Stimulated activated CD4-positive, alpha-beta T cell treated with anti-CD3 and anti-CD28 coated beads, TNF-alpha, amount 100 ng/mL, for 24 hours (primary cell): ENCODE measurements at regions not wholly inside any gene's neighbourhood (a gene's known extent, or its start where the extent isn't known, plus 50 kb on each side); places are given as distances from the start of the nearest gene placed in this dataset.

Experiments
- DNase-seq, 3 experiments: peaks; one replicate each; pipeline ENCODE4 v3.0.0-alpha.2; 2020; ENCODE audit warnings: low read depth in 3 of 3

DNA sequence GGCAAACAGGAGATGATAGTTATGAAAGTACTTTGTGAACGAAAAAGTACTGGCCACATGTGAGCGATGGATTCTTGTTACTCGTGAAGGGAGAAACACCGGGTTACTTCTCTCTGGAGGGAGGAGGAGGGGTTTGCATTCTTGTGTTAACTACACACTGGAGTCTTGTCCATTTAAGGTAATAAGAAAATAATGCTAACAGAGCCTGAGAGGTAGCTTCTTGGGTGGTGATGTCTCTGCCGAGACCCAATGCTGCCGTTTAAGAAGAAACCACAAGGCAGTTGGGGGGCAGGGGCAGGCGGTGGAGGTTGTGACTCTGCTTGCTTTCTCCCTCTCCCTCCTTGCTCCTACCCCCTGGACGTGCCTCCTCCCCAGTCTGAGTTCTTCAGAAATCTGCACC is 100.9 kb upstream of the ROPN1 start:
- no peak for DNase-seq

DNA sequence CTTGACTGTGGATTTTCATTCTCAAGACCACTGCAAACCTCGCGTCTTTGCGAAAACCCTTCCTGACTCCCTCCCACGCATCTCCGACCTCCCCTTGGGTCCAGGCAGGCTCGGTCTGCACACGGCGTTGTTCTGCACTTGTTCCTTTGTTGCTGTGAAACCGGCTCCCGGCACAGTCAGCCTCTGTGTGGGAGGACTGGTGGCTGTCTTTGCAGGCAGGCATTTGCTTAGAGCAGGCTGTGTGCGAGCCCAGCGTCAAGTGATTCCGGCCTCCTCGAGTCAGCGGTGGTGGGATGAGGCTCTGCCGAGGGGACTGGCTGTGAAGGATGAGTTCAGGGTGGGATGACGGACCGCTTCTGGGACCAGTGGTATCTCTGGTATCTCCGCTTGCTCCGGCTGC is 102.6 kb upstream of the ROPN1 start:
- no peak for DNase-seq

DNA sequence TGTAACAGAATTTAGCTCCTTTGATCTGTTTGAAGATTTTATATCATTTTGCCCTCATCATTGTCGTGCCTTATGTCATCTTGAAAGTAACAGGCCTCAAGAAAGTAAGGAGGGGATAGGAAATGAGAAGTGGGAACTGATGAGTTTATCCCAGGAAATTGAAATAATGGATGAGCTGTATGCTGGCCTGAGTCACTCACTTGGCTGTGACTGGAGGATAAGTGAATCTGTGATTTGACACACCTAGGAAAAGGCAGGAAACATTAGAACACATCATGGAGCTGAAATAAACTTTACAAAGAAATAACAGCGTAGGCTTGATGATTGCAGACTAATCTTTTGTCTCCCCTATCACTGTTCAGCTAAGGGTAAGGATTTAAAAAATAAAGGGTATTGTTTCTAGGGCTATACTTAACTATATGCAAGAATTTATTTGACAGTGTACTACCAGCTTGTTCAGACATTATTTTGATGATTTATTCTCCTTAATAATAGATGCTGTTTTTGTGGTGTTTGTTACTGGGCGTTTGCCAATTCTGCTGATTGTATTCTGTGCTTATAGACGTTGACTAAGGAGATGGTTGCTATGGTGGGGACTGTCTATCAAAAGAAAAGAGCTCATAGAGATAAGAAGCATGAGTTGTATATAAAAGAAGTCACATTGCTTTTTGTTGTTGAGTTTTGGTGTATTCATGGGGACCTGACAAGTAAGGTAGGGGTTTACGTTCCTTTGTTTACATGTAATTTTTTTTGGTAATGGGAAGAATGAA is 105.6 kb upstream of the ROPN1 start:
- no peak for DNase-seq

DNA sequence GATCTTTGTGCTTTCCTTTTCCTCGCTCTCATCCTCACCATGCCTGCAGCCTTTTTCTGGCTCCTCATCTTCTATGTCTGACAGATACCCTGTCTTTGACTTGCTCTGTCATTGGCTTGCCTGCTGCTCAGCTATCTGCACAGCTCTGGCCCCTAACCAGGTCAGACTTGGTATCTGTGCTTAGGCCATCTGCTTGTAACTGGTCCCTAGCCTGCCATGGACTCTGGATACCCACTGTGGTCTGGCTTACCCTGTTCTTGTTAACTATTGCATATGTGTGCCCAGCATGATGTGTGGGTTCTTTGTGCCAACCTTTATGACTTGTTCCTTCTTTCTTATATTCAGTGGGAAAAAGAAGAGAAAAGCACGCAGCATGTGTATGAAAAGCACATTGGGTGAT is 109.7 kb upstream of the ROPN1 start:
- no peak for DNase-seq

DNA sequence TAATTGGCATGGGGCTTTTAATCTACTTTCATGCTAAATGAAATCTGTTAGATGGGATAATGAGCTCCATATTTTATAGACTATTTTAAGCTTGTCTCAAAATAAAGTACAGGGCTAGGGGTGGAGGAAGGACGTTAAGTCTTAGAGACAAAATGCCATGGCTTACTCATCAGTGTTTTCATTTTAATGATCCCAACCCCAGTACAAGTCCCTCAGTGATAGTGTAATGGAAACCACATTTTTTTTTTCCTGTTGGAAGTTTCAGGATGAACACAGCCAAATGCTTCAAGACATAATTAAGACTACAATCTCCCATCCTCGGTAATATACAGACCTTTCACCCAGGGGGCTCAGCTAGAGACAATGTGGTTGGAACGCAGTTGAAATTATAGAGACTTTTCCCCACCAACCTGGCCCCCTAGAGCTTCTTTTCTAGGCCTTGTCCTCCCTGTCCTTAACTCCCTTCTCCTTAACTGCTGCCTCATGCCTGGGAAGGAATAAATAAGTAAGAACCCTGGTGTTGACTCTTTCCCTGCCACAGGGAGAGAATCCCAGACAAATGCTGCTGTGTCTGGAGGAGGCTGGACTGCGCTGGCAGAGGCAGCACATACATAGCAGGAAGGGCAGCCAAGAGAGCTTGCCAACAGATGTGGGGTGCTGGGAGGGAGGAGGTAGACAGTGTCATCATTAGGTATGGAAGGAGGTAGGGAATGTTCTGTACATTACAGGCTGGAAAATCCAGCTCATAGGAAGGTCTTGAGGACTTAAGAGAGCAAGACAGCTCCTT is 115.4 kb upstream of the ROPN1 start:
- DNase-seq: no peak

DNA sequence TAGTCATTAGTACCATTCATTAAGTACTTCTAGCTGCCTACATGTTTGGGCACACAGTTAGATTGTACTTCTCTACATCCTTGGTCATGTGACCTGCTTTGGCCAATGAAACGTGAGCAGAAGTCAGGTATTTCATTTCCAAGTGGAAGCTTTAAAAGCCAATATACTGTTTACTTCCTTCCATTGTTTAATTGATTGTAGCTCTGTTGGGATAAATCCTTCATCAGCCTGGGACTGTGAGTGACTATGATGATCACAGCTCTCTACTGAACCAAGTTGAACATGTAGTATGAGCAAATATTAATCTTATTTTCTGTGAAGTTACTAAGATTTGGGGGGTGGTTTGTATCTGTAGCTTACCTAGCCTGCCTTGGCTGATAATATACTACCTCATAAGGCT is 116.5 kb upstream of the ROPN1 start:
- no peak for DNase-seq

DNA sequence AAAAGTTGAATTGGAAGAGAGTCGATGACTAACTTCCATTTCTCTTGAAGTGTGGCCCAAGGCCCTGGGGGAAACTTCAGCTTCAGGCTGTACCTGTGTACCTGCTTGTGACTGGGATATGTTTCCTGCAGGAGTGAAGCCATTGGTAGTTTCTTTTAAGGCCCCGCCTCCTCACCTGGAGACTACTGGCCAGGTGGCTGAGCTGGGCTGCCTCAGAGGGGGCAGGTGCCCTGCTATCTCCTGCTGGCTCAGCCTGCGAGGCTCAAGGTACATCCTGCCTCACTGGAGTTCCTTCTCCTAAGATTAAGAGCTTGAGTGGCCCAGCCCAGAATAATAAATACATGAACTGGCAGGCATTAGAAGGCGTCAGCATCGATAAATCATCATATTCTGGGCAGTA is 121.6 kb upstream of the ROPN1 start:
- DNase-seq: no peak

DNA sequence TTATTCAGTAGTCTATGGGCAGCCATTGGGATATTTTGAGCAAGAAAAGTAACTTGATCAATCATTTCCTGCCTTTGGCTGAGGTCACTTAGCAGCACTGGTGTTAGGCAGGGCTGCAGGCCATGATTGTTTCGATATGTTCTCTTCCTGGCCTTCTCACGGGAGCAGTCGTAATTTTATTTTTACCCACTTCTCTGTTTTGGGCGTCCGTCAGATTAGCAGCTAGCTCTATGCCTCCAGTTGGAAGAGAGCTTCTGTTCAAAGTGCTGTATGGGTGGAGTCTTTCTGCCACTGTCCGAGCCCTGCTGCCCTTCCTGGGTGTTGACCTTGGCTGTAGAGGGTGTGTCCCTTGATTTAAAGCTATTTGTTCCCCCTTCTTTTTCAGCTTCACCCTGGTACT is 123.4 kb upstream of the ROPN1 start:
- DNase-seq: no peak

DNA sequence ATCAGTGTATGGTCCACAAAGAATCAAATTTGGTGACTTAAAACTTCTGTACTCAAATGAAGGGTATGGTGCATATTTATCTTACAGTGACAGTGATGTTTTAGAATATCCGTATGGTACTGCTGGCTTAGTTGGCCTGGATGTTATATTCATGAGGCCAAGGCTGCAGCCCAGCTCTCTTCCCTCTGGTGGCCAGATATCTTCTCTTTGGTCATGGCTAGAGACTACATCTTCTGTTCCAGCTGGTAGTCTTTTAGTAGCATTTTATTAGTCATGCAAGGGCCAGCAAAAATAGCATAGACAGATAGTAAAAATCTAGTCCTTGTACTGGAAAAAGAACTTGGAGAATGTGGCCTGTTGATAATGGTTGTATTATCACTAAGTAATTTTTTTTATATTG is 124.0 kb upstream of the ROPN1 start:
- no peak for DNase-seq

DNA sequence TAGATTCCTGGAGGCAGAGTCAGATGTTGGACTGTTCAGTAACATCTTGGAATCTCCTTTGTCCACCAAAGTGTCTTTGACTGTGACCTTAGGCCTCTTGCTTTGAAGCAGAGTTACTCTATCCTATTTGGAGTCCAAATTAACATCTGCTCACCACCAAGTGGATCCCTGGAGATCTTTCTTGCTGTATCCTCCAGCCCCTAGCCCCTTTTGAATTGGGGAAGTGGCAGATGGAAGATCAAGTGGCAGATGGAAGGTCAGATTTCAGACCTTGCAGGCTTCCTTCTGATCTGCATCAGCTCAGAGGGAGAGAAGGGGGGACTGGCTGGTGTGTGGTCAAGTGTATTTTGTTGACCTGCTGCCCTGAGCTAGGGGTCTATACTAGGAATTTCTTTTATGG is 125.0 kb upstream of the ROPN1 start:
- DNase-seq: no peak

DNA sequence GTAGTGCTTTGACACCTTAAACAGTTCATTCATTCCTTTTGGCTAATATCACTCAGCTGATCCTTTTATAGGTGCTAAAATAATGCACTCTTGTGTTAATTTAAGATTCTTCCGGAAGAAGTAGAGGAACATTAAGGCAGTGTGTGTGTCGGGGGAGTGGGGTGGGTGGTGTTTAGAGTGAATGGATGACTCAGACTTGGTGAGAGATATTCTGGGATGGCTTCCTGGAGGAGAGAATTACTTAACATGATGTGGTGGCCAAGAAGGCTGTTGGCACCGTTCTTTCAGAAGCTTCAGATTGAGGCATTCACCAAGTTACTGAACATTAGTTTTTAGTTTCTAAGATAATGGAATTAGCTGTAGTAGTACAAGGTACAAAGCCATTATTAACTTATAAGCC is 125.6 kb upstream of the ROPN1 start:
- DNase-seq: no peak

DNA sequence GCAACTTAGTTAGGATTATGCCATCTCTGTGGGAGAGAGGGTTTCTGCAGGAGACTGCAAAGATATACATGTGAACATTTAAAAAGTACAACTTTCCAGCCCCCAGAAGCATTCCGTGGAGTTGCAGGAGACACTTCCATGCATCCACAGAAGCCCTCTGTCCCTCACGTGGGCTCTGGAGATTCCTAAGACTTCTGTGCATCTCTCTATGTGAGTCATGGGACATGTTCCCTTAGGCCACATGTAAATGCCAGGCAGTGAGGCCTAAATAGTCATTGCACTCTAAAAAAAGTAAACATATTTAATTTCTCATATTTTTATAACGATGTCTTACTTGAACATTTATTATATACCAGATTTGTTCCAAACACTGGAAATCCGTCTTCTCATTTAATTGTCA is 126.5 kb upstream of the ROPN1 start:
- no peak for DNase-seq

DNA sequence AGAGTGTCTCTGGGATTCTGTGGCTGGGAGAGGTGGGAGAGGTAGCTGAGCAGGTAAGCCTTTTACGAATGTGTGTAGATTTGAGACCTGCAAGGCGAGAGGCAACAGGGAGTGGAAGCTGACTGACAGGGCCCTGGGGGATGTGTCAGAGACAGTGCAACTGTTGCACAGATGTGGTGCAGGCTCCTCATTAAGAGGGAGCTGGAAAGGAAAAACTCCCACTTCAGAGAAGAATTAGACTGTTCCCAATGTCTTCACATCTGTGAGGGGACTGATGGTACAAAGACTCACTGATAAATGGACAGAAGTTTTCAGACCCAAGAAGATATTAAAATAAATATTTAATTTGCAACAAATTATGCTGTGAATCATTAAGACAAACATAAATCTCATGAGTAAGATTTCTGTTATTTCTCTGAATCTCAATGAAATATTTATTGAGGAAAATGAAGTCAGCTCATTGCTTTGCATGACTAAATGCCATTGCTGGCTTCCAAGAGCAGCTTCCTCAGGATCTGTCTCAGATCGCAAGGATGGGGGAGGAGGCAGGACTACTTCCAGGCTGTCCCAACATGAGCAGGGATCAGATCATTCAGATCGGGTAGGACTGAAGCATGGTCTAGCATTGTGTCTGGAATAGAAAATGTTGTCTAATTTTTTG is 127.3 kb upstream of the ROPN1 start:
- no peak for DNase-seq

DNA sequence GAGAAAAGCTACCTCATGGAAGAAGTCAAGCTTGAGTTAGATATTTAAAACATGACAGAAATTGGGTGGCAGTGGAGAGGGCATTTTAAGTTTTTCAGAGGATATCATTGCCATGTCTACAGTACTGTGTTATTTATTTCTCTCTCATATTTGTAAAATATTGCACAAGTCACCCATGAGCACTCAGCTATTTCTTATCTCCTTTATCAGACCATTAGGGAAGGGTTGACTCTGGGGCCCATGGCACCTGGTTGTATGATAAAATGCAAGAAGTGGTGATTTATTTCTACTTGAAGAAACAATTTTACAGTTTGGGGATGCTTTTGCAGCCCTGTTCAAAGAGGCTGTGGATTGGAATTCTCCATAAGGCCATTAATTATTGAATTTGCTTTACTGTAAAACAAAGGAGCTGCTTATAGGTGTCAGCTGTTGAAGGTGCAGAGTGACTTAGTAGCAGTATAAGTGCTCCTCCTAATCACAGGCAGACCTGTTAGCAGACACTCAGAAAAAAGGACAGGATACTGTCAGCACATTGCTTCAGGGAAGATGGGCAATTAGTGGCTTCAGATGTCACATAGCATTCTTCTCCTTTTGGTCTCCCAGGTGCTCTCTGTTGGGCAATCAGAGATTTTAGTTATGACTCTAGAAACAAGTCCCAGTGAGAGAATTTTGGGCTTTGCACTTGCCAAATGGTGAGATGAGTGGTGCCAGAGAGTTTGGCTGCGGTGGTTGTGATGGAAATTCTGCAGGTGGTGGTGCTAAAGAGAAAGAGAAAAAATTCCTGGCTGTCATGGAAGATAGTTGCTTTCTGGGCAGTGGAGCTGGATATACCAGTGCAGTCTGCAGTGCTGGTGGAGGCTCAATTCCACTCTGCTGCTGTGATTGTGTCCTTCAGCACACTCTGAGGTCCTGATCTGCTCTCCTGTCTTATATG is 129.7 kb upstream of the ROPN1 start:
- DNase-seq: no peak

DNA sequence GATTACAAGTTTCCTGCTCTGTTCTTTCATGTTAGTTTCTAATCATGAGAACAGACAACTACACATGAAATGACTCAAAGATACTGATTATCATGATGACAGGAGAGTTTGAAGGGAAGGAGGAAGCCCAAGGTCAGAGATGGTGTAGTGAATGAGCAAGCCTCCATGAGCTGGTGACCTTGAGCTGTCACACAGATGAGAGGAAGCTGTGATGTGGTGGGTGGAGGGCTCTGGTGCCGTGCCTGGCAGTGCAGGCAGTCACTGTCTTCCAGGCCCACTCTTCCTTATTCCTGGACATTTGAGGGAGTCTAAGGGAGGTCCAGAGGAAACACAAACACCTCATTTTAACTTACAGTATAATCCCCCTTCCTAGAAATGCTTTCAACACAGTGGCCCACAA is 133.4 kb upstream of the ROPN1 start:
- DNase-seq: no peak

DNA sequence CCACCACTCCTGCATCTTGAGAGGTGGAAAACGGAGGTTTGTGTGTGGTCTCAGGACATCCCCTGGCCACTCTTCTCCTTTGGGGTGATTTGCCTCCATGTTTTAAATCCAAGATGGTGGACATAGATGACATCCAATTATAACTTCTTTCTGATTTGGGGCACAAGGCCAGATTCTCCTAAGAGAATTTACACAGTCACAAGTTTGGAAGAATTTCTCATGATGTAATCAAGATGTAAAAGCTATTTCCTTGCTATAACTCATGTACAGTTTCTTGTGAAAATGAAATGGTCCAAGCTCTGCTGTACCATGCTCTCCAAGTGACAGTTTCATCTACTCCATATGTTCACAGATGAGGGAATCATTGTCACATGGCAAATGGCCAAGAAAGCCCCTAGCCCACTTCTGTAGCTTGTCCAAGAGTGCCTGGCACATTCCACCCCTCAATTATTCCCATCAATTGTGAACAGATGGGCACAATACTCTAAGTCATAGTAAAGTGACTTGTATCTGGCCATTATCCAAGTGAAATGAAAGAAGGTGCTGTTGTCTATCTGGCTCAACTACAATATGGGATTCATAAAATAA is 134.6 kb upstream of the ROPN1 start:
- DNase-seq: no peak

DNA sequence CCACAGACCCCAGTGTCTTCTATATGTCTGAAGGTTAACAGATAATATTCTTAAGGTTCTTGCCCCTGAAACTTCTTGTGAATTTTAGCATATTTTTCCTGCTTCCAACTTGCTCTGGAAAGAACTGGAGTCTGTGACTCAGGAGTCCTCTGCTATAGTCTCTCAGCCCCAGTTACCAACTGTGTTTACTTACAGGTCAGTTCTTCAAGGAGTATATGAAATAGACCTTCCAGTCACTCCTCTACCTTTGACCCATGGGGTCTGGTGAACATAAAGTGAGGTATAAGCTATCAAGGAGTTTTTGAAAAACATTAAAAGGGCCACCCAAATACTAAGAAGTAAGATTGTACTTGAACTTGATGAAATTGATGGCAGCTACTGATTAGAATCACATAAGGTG is 139.2 kb upstream of the ROPN1 start:
- no peak for DNase-seq

DNA sequence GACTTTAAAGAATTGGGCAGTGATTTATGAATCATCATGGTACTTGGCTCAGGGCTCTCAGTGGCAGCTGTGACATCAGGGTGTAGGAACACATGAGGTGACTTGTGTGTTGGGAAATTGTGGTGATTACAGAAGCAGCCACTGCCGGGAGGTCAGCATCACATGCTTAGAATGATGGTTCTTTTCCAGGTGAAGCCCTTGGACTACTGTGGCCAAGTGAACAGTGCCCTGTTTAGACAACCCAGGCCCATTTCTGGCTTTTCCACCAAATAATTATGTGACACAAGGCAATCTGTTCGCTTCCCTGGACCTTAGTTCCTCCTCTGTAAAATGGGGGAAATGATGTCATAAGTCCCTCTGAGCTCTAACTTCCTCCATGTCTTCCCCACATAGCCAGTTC is 139.7 kb upstream of the ROPN1 start:
- no peak for DNase-seq

DNA sequence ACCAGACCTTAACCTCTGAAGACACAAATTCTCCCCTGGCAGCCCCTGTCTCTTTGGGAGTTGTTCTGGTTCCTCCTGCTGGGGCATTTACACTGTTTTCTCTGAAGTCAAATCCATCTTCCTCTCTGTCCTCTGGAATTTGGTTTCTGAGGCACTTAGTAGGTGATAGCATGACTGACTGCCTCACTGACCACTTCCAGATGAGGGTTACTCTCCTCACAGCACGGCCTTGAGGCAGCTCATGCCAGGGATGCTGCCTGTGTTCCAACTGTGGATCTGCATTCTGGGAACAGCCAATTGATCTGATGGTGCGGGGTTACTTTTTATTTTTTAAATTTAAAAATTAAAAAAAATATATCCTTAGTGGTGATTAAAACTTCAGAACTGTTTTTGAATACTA is 140.9 kb upstream of the ROPN1 start:
- DNase-seq: no peak

DNA sequence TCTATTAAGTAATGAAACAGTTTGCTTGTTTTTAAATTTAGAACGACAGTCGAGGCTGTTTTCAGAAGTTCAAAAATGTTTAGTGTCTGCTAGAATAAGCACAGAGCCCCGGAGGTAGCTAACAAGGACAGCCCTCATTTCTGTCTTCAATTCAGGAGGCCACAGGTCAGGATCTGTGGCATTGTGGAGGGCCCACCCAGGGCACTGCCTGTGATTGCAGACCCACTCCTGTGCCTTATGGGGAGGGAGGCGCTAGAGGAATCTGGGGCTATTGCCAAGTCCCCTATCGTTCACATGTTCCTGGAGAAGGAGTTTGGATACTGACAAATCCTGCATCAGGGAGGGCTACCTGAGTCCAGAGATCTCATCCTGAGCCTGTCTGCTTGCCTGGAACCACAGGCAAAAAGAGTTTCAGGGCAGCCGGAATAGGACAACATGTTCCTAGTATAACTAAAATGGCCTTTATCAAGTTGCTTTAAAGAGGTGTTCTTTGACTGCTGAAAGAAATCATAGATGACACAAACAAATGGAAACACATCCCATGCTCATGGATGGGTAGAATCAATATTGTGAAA is 141.5 kb upstream of the ROPN1 start:
- no peak for DNase-seq

DNA sequence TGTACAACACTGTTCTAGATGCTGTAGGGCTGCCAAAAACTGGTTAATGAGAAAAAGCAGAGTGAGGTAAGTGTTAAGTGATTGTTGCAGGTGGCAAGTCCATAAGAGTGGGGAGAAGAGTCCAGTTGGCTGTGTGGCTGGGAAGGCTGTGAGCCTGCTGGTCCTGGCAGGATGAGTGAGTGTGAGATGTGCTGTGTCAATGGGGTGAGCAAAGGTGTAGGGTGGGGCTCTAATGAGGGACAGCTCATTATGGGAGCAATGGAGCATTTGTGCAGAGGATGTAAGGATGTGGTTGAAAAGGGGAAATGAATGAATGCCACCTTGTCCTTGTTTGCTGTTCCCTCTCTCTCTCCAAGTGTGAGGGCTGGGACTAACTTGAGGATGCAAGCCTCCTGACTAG is 145.3 kb upstream of the ROPN1 start:
- DNase-seq: no peak
